ENCODE measurements at regions not wholly inside any gene's neighbourhood (a gene's known extent, or its start where the extent isn't known, plus 50 kb on each side); places are given as distances from the start of the nearest gene placed in this dataset.
"Not testable (repeated sequence)": the region's sequence is repeated elsewhere in the genome, so short reads cannot be mapped to it uniquely, and the experiment has no call there.

- no peak overlapping the region for H3K4me3 ChIP-seq (ENCODE audit: low read depth, low read length)
- TF ChIP-seq MYC (IDR thresholded peaks at IDR 0.05; ENCODE audit: low read depth, low read length) (no peak), POLR2A (IDR thresholded peaks at IDR 0.05; ENCODE audit: extremely low read depth, insufficient read length) (no peak), MAX (IDR thresholded peaks at IDR 0.05; ENCODE audit: low read depth, low read length) (no peak)
- TF ChIP-seq, protein P1, sequence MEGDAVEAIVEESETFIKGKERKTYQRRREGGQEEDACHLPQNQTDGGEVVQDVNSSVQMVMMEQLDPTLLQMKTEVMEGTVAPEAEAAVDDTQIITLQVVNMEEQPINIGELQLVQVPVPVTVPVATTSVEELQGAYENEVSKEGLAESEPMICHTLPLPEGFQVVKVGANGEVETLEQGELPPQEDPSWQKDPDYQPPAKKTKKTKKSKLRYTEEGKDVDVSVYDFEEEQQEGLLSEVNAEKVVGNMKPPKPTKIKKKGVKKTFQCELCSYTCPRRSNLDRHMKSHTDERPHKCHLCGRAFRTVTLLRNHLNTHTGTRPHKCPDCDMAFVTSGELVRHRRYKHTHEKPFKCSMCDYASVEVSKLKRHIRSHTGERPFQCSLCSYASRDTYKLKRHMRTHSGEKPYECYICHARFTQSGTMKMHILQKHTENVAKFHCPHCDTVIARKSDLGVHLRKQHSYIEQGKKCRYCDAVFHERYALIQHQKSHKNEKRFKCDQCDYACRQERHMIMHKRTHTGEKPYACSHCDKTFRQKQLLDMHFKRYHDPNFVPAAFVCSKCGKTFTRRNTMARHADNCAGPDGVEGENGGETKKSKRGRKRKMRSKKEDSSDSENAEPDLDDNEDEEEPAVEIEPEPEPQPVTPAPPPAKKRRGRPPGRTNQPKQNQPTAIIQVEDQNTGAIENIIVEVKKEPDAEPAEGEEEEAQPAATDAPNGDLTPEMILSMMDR (IDR thresholded peaks at IDR 0.05; ENCODE audit: low read depth, low read length): no peak
- no peak for DNase-seq (ENCODE audit: low read depth)
Observed at GRCh38 chr13:50535050-50535449, 308.4 kb downstream of the DLEU7 start.

- TF ChIP-seq POLR2A (IDR thresholded peaks at IDR 0.05; ENCODE audit: extremely low read depth, insufficient read length): no peak
- TF ChIP-seq, protein P1 (IDR thresholded peaks at IDR 0.05; ENCODE audit: low read depth, low read length): no peak
- no peak for TF ChIP-seq MYC (IDR thresholded peaks at IDR 0.05; ENCODE audit: low read depth, low read length)
- no peak for TF ChIP-seq MAX (IDR thresholded peaks at IDR 0.05; ENCODE audit: low read depth, low read length)
- no peak for DNase-seq (ENCODE audit: low read depth)
- H3K4me3 ChIP-seq (ENCODE audit: low read depth, low read length): no peak overlapping the region
Observed at GRCh38 chr13:50537029-50537428, 306.5 kb downstream of the DLEU7 start.

- DNase-seq (ENCODE audit: low read depth): no peak
- TF ChIP-seq MYC (IDR thresholded peaks at IDR 0.05; ENCODE audit: low read depth, low read length) (no peak), POLR2A (IDR thresholded peaks at IDR 0.05; ENCODE audit: extremely low read depth, insufficient read length) (no peak), MAX (IDR thresholded peaks at IDR 0.05; ENCODE audit: low read depth, low read length) (no peak)
- TF ChIP-seq, protein P1 (IDR thresholded peaks at IDR 0.05; ENCODE audit: low read depth, low read length): no peak
- no peak overlapping the region for H3K4me3 ChIP-seq (ENCODE audit: low read depth, low read length)
Observed at GRCh38 chr13:50539791-50540530, 303.5 kb downstream of the DLEU7 start.

GRCh38 chr13:50543141-50543540 lies 300.4 kb downstream of the DLEU7 start:
- TF ChIP-seq, protein P1 (IDR thresholded peaks at IDR 0.05; ENCODE audit: low read depth, low read length): no peak
- TF ChIP-seq MAX (IDR thresholded peaks at IDR 0.05; ENCODE audit: low read depth, low read length): no peak
- TF ChIP-seq MYC (IDR thresholded peaks at IDR 0.05; ENCODE audit: low read depth, low read length): no peak
- TF ChIP-seq POLR2A (IDR thresholded peaks at IDR 0.05; ENCODE audit: extremely low read depth, insufficient read length): no peak
- no peak overlapping the region for H3K4me3 ChIP-seq (ENCODE audit: low read depth, low read length)
- DNase-seq (ENCODE audit: low read depth): no peak

- no peak for TF ChIP-seq MYC (IDR thresholded peaks at IDR 0.05; ENCODE audit: low read depth, low read length)
- H3K4me3 ChIP-seq (ENCODE audit: low read depth, low read length): no peak overlapping the region
- no peak for DNase-seq (ENCODE audit: low read depth)
Observed at GRCh38 chr13:50543782-50544181, 299.7 kb downstream of the DLEU7 start.

GRCh38 chr13:50544211-50544610 lies 299.3 kb downstream of the DLEU7 start:
- H3K4me3 ChIP-seq (ENCODE audit: low read depth, low read length): no peak overlapping the region
- TF ChIP-seq POLR2A (IDR thresholded peaks at IDR 0.05; ENCODE audit: extremely low read depth, insufficient read length) (no peak), MAX (IDR thresholded peaks at IDR 0.05; ENCODE audit: low read depth, low read length) (no peak), MYC (IDR thresholded peaks at IDR 0.05; ENCODE audit: low read depth, low read length) (no peak)
- TF ChIP-seq, protein P1 (IDR thresholded peaks at IDR 0.05; ENCODE audit: low read depth, low read length): no peak
- DNase-seq (ENCODE audit: low read depth): no peak

GRCh38 chr13:50547175-50547574 lies 296.3 kb downstream of the DLEU7 start:
- not testable (repeated sequence) for H3K4me3 ChIP-seq (ENCODE audit: low read depth, low read length); DNase-seq (ENCODE audit: low read depth)
